Panc1 (cell line): ENCODE measurements at regions not wholly inside any gene's neighbourhood (a gene's known extent, or its start where the extent isn't known, plus 50 kb on each side); places are given as distances from the start of the nearest gene placed in this dataset.

Experiments
- SIN3A ChIP-seq: IDR thresholded peaks from 2 replicates; pipeline ENCODE4 v1.6.1; 2012; ENCODE audit warnings: low read depth, mild to moderate bottlenecking, low read length, moderate library complexity, borderline replicate concordance; ENCODE audit not compliant: insufficient read depth
- TF ChIP-seq, protein P1 (sequence below): fragments of 450-650 bp; IDR thresholded peaks from 2 replicates; pipeline ENCODE4 v1.5.1; 2017; ENCODE audit warnings: mild to moderate bottlenecking

GRCh38 chr1:187549540-187549939 lies 720.8 kb downstream of the PLA2G4A start:
- no peak for TF ChIP-seq SIN3A
- TF ChIP-seq, protein P1, sequence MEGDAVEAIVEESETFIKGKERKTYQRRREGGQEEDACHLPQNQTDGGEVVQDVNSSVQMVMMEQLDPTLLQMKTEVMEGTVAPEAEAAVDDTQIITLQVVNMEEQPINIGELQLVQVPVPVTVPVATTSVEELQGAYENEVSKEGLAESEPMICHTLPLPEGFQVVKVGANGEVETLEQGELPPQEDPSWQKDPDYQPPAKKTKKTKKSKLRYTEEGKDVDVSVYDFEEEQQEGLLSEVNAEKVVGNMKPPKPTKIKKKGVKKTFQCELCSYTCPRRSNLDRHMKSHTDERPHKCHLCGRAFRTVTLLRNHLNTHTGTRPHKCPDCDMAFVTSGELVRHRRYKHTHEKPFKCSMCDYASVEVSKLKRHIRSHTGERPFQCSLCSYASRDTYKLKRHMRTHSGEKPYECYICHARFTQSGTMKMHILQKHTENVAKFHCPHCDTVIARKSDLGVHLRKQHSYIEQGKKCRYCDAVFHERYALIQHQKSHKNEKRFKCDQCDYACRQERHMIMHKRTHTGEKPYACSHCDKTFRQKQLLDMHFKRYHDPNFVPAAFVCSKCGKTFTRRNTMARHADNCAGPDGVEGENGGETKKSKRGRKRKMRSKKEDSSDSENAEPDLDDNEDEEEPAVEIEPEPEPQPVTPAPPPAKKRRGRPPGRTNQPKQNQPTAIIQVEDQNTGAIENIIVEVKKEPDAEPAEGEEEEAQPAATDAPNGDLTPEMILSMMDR, result no peak
